Chondrocyte (in vitro differentiated cells): ENCODE measurements at regions not wholly inside any gene's neighbourhood (a gene's known extent, or its start where the extent isn't known, plus 50 kb on each side); places are given as distances from the start of the nearest gene placed in this dataset.

Experiments
- DNase-seq: peaks from one replicate; pipeline ENCODE4 v3.0.0; 2021; ENCODE audit warnings: mixed read lengths, low spot score
- H3K27ac Mint-ChIP-seq: one replicate; pipeline ENCODE4 v1.8.0; 2021; ENCODE audit warnings: mild to moderate bottlenecking, moderate library complexity, mixed read lengths; ENCODE audit not compliant: unreplicated experiment
- H3K27me3 Mint-ChIP-seq: 2 replicates; pipeline ENCODE4 v1.8.0; 2021; ENCODE audit warnings: low read depth, mixed read lengths
- H3K36me3 Mint-ChIP-seq: 2 replicates; pipeline ENCODE4 v1.8.0; 2021; ENCODE audit warnings: low read depth, mixed read lengths
- H3K4me1 Mint-ChIP-seq: 2 replicates; pipeline ENCODE4 v1.8.0; 2021; ENCODE audit warnings: low read depth, mild to moderate bottlenecking, mixed read lengths
- H3K4me3 Mint-ChIP-seq: one replicate; pipeline ENCODE4 v1.8.0; 2021; ENCODE audit warnings: mild to moderate bottlenecking, moderate library complexity, mixed read lengths; ENCODE audit not compliant: unreplicated experiment
- H3K9me3 Mint-ChIP-seq: 2 replicates; pipeline ENCODE4 v1.8.0; 2021; ENCODE audit warnings: low read depth, mixed read lengths
- CTCF ChIP-seq: fragments of 200-600 bp; sonication (generic); IDR thresholded peaks from 2 replicates; pipeline ENCODE4 v1.5.0; 2021; ENCODE audit warnings: antibody characterized with exemption, mild to moderate bottlenecking, moderate library complexity

- TF ChIP-seq CTCF: no peak
- no peak overlapping the region for H3K4me3 Mint-ChIP-seq
- H3K27me3 Mint-ChIP-seq: no peaks in the 10 kb centered on the region
- no peak overlapping the region for H3K27ac Mint-ChIP-seq
- no peaks in the 10 kb centered on the region for H3K4me1 Mint-ChIP-seq
- H3K36me3 Mint-ChIP-seq: no peaks in the 10 kb centered on the region
- DNase-seq: no peak
- H3K9me3 Mint-ChIP-seq: peaks cover 4% of the 10 kb centered on the region
Observed at GRCh38 chr6:90967471-90967870, 380.6 kb upstream of the MAP3K7 start.

GRCh38 chr6:90960324-90960723, 373.5 kb upstream of the MAP3K7 start:
- Mint-ChIP-seq H3K9me3 (no peaks in the 10 kb centered on the region), H3K4me3 (no peak overlapping the region), H3K36me3 (no peaks in the 10 kb centered on the region), H3K27ac (no peak overlapping the region), H3K27me3 (peaks cover 3% of the 10 kb centered on the region), H3K4me1 (no peaks in the 10 kb centered on the region)
- no peak for DNase-seq
- no peak for TF ChIP-seq CTCF

GRCh38 chr6:90955246-90955645, 368.4 kb upstream of the MAP3K7 start:
- no peaks in the 10 kb centered on the region for H3K4me1 Mint-ChIP-seq
- no peak for DNase-seq
- H3K27me3 Mint-ChIP-seq: peaks cover 3% of the 10 kb centered on the region
- peaks cover 10% of the 10 kb centered on the region for H3K9me3 Mint-ChIP-seq
- no peak for TF ChIP-seq CTCF
- no peak overlapping the region for H3K4me3 Mint-ChIP-seq
- H3K27ac Mint-ChIP-seq: no peak overlapping the region
- H3K36me3 Mint-ChIP-seq: no peaks in the 10 kb centered on the region

- Mint-ChIP-seq H3K9me3 (peaks cover 10% of the 10 kb centered on the region), H3K4me3 (no peak overlapping the region), H3K27me3 (peaks cover 3% of the 10 kb centered on the region), H3K4me1 (no peaks in the 10 kb centered on the region), H3K27ac (no peak overlapping the region), H3K36me3 (no peaks in the 10 kb centered on the region)
- TF ChIP-seq CTCF: no peak
- no peak for DNase-seq
Observed at GRCh38 chr6:90953405-90954161, 366.7 kb upstream of the MAP3K7 start.

- H3K9me3 Mint-ChIP-seq: peaks cover 10% of the 10 kb centered on the region
Observed at GRCh38 chr6:90952176-90952575, 365.3 kb upstream of the MAP3K7 start.

More at GRCh38 chr6:90952176-90952575, 365.3 kb upstream of the MAP3K7 start:
- Mint-ChIP-seq H3K27me3 (peaks cover 2% of the 10 kb centered on the region), H3K36me3 (no peaks in the 10 kb centered on the region), H3K4me3 (no peak overlapping the region), H3K4me1 (no peaks in the 10 kb centered on the region), H3K27ac (no peak overlapping the region)
- no peak for DNase-seq
- no peak for TF ChIP-seq CTCF
